ENCODE measurements at regions not wholly inside any gene's neighbourhood (a gene's known extent, or its start where the extent isn't known, plus 50 kb on each side); places are given as distances from the start of the nearest gene placed in this dataset.
A peak's percentile ranks its signal among the peaks of the same experiment; 100 is the strongest.

- in situ Hi-C loops (cut with MboI; ENCODE audit: low pct_unique_long_range_greater_than_20kb in 2 of 9, low sequenced_read_pairs in 9 of 9, unreplicated experiment in 9 of 9), result no loop called here
Observed at GRCh38 chr14:25622763-25623162, 572.8 kb upstream of the STXBP6 start.

DNA sequence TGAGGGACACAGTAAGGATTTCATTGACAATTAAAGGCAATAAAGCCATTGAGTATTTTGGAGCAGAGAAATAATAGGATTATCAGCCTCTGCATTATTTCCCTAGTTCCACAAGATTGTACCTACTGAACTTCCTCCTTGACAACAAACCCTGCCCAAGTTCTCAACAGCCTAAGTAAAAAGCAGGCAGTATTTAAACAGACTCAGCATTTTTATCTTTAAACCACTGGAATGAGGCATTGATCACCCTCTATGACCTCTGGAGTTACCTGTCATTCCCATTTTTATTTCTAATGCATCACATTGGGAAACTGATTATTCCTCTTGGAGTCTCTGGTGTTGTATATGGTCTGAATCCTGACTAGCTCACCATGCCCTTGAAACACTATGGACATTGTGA lies 570.6 kb upstream of the STXBP6 start:
- Histone ChIP-seq H3K4me3 (no peak overlapping the region), H3K27ac (no peak overlapping the region), H3K4me1 (replicated peaks in 1 of 2) (no peaks in the 10 kb centered on the region)
- no peak for ATAC-seq (replicated peaks in 6 of 8)
- in situ Hi-C loops (cut with MboI; ENCODE audit: low pct_unique_long_range_greater_than_20kb in 2 of 9, low sequenced_read_pairs in 9 of 9, unreplicated experiment in 9 of 9), result no loop called here

More at GRCh38 chr14:25622763-25623162, 572.8 kb upstream of the STXBP6 start:
- Histone ChIP-seq H3K4me3 (no peak overlapping the region), H3K4me1 (replicated peaks in 1 of 2) (peaks cover 1 to 21% of the 10 kb centered on the region in 2 donors), H3K27ac (no peak overlapping the region)
- WGBS, 10 experiments, result 0 to 78% (median 50%) methylated on average over 1 of the region's 1 CpG; no CpG with 5 or more reads in 5 of the 10 experiments
- peak in 1 of 8 experiments; percentile 74 for ATAC-seq (replicated peaks in 6 of 8)

DNA sequence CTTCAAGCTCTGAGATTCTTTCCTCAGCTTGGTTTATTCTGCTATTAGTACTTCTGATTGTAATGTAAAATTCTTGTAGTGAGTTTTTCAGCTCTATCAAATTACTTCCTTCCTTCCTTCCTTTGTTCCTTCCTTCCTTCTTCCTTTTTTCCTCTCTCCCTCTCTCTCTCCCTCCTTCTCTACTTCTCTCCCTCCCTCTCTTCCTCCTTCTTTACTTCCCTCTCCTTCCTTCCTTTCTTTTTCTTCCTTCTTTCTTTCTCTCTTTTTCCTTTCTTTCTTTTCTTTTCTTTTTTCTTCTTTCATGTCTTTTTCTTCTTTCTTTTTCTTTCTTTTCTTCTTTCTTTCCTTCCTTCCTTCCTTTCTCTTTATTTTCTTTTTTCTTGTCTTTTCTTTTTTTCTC lies 565.2 kb upstream of the STXBP6 start:
- in situ Hi-C loops (cut with MboI; ENCODE audit: low pct_unique_long_range_greater_than_20kb in 2 of 9, low sequenced_read_pairs in 9 of 9, unreplicated experiment in 9 of 9), result no loop called here
- H3K4me1 ChIP-seq (replicated peaks in 1 of 2), result no peaks in the 10 kb centered on the region
- no peak overlapping the region for H3K27ac ChIP-seq
- H3K4me3 ChIP-seq, result no peak overlapping the region
- ATAC-seq (replicated peaks in 6 of 8), result no peak

DNA sequence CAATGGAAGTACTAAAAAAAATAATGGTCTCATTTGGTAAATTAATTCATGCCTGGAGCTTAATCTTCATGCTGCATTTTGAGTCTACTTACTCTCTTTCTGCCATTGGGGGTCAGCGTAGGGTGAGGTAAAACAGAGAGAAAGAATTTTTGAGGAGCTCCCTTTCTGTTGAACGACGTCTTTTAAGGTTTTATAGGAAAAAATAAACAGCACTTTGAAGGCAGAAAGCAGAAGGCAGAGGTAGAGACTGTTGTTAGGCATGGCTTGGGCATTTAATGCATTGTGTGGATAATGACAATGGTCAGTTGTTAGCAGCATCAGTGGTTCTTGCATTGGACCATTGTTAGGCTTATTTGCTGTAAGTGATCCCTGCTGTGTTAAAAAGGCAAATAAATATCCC lies 557.2 kb upstream of the STXBP6 start:
- whole genome bisulfite sequencing, 10 experiments, result 0 to 50% (median 10%) methylated on average over 1 to 3 of the region's 3 CpGs; no CpG with 5 or more reads in 1 of the 10 experiments
- Histone ChIP-seq H3K4me3 (no peak overlapping the region), H3K4me1 (replicated peaks in 1 of 2) (peaks cover 11 to 25% of the 10 kb centered on the region in 2 donors), H3K27ac (peak overlapping the region in 1 of 2 donors; percentile 12)
- in situ Hi-C loops (cut with MboI; ENCODE audit: low pct_unique_long_range_greater_than_20kb in 2 of 9, low sequenced_read_pairs in 9 of 9, unreplicated experiment in 9 of 9), result no loop called here
- ATAC-seq (replicated peaks in 6 of 8), result peak in 5 of 8 experiments; percentile 18 to 45 (median 38)

DNA sequence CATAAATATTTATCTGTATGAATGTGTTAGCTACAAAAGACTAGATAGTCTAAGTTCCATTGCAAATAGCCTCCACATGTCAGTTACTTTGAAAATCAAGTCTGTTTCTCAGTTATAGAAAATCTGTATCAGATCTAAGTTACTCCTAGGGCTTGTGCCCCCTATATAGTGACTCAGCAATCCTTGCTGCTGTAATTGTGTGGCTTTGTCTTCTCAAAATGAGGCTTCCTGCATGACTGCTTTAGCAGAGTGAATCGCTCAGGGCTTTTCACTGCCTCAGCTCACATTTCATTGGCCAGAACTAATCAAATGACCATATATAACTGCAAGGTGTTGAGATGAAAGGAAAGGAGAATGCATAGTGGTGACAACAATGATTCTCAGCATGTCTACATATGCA lies 552.2 kb upstream of the STXBP6 start:
- no peak overlapping the region for H3K27ac ChIP-seq
- peak in 2 of 8 experiments; percentile 34 to 55 for ATAC-seq (replicated peaks in 6 of 8)
- 0 to 86% (median 20%) methylated on average over 1 of the region's 1 CpG; no CpG with 5 or more reads in 4 of the 10 experiments for WGBS, 10 experiments
- H3K4me3 ChIP-seq, result no peak overlapping the region
- in situ Hi-C loops (cut with MboI; ENCODE audit: low pct_unique_long_range_greater_than_20kb in 2 of 9, low sequenced_read_pairs in 9 of 9, unreplicated experiment in 9 of 9), result no loop called here
- peaks cover 2 to 7% of the 10 kb centered on the region in 2 donors for H3K4me1 ChIP-seq (replicated peaks in 1 of 2)

- WGBS, 10 experiments, result 0 to 100% (median 93%) methylated on average over 1 to 3 of the region's 3 CpGs; no CpG with 5 or more reads in 2 of the 10 experiments
- Histone ChIP-seq H3K4me1 (replicated peaks in 1 of 2) (no peaks in the 10 kb centered on the region), H3K4me3 (no peak overlapping the region), H3K27ac (no peak overlapping the region)
- in situ Hi-C loops (cut with MboI; ENCODE audit: low pct_unique_long_range_greater_than_20kb in 2 of 9, low sequenced_read_pairs in 9 of 9, unreplicated experiment in 9 of 9), result no loop called here
- no peak for ATAC-seq (replicated peaks in 6 of 8)
Observed at GRCh38 chr14:25588751-25589150, 538.8 kb upstream of the STXBP6 start.

- Histone ChIP-seq H3K27ac (no peak overlapping the region), H3K4me3 (no peak overlapping the region), H3K4me1 (replicated peaks in 1 of 2) (peaks cover 3 to 12% of the 10 kb centered on the region in 2 donors)
- WGBS, 10 experiments, result 0 to 100% (median 79%) methylated on average over 2 to 5 of the region's 5 CpGs; no CpG with 5 or more reads in 1 of the 10 experiments
- in situ Hi-C loops (cut with MboI; ENCODE audit: low pct_unique_long_range_greater_than_20kb in 2 of 9, low sequenced_read_pairs in 9 of 9, unreplicated experiment in 9 of 9), result no loop called here
- peak in 2 of 8 experiments; percentile 60 to 79 for ATAC-seq (replicated peaks in 6 of 8)
Observed at GRCh38 chr14:25574628-25575325, 524.8 kb upstream of the STXBP6 start.

- peak in 1 of 8 experiments; percentile 17 for ATAC-seq (replicated peaks in 6 of 8)
- in situ Hi-C loops (cut with MboI; ENCODE audit: low pct_unique_long_range_greater_than_20kb in 2 of 9, low sequenced_read_pairs in 9 of 9, unreplicated experiment in 9 of 9), result no loop called here
- no peaks in the 10 kb centered on the region for H3K4me1 ChIP-seq (replicated peaks in 1 of 2)
- H3K4me3 ChIP-seq, result no peak overlapping the region
- H3K27ac ChIP-seq, result no peak overlapping the region
- 0 to 100% (median 37%) methylated on average over 2 to 4 of the region's 4 CpGs; no CpG with 5 or more reads in 4 of the 10 experiments for WGBS, 10 experiments
Observed at GRCh38 chr14:25570483-25570882, 520.5 kb upstream of the STXBP6 start.

DNA sequence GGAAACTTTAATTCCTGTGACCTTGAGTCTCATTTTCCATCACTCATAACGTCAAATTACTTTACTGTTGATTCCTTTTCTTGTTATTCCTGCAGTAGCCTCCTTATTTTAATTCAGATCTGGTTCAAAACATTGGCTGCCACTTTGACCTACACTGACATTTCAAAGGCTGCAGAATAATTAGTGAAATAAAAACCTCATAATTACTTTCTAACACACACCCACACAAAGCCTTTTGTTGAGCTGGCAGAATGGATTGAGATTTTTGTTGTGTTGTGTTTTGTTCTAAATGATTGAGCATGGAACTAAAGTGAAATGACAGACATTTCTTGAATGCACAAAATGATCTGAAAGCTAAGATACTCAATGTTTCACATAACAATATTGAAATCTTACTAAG lies 507.5 kb upstream of the STXBP6 start:
- WGBS, 10 experiments, result 0 to 50% (median 0%) methylated on average over 1 of the region's 1 CpG; no CpG with 5 or more reads in 1 of the 10 experiments
- peak in 2 of 8 experiments; percentile 45 to 53 for ATAC-seq (replicated peaks in 6 of 8)
- peaks cover 13 to 19% of the 10 kb centered on the region in 2 donors for H3K4me1 ChIP-seq (replicated peaks in 1 of 2)
- no peak overlapping the region for H3K27ac ChIP-seq
- H3K4me3 ChIP-seq, result no peak overlapping the region
- in situ Hi-C loops (cut with MboI; ENCODE audit: low pct_unique_long_range_greater_than_20kb in 2 of 9, low sequenced_read_pairs in 9 of 9, unreplicated experiment in 9 of 9), result no loop called here

DNA sequence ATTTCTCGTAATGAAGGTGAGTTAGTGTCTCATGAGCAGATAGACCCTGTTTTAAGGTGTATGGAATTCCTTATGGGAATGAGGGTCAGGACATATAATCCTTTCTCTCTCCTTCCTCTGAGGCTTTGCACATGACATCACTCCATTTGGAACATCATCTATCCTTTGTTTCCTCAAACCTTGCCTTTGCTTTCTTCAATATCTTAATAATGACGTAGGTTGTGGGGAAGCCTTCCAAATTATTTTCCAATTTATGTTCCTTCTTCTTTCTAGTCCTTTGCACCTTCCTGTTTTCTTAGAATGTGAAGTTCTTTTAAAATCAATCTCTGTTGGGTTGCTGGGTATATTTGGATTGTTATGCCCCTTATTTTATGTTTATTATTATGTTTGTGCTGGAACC lies 502.9 kb upstream of the STXBP6 start:
- ATAC-seq (replicated peaks in 6 of 8), result no peak
- no peak overlapping the region for H3K4me3 ChIP-seq
- peaks cover 28 to 34% of the 10 kb centered on the region in 2 donors for H3K4me1 ChIP-seq (replicated peaks in 1 of 2)
- in situ Hi-C loops (cut with MboI; ENCODE audit: low pct_unique_long_range_greater_than_20kb in 2 of 9, low sequenced_read_pairs in 9 of 9, unreplicated experiment in 9 of 9), result no loop called here
- WGBS, 10 experiments, result 0 to 100% (median 5%) methylated on average over 1 to 2 of the region's 2 CpGs
- no peak overlapping the region for H3K27ac ChIP-seq

- WGBS, 10 experiments, result 0 to 45% (median 35%) methylated on average over 1 to 3 of the region's 3 CpGs; no CpG with 5 or more reads in 1 of the 10 experiments
Observed at GRCh38 chr14:25551674-25552073, 501.7 kb upstream of the STXBP6 start.

GRCh38 chr14:25546826-25547225 lies 496.9 kb upstream of the STXBP6 start:
- in situ Hi-C loops (cut with MboI; ENCODE audit: low pct_unique_long_range_greater_than_20kb in 2 of 9, low sequenced_read_pairs in 9 of 9, unreplicated experiment in 9 of 9), result no loop called here
- ATAC-seq (replicated peaks in 6 of 8), result no peak
- 0 to 100% (median 82%) methylated on average over 1 to 2 of the region's 2 CpGs; no CpG with 5 or more reads in 3 of the 10 experiments for WGBS, 10 experiments
- no peak overlapping the region for H3K27ac ChIP-seq
- H3K4me1 ChIP-seq (replicated peaks in 1 of 2), result peaks cover 15 to 35% of the 10 kb centered on the region in 2 donors
- no peak overlapping the region for H3K4me3 ChIP-seq

More at GRCh38 chr14:25551674-25552073, 501.7 kb upstream of the STXBP6 start:
- no peak overlapping the region for H3K27ac ChIP-seq
- in situ Hi-C loops (cut with MboI; ENCODE audit: low pct_unique_long_range_greater_than_20kb in 2 of 9, low sequenced_read_pairs in 9 of 9, unreplicated experiment in 9 of 9), result no loop called here
- ATAC-seq (replicated peaks in 6 of 8), result peak in 2 of 8 experiments; percentile 17 to 63
- no peak overlapping the region for H3K4me3 ChIP-seq
- peaks cover 18 to 28% of the 10 kb centered on the region in 2 donors for H3K4me1 ChIP-seq (replicated peaks in 1 of 2)

- Histone ChIP-seq H3K4me1 (replicated peaks in 1 of 2) (peaks cover 12 to 23% of the 10 kb centered on the region in 2 donors), H3K4me3 (no peak overlapping the region), H3K27ac (no peak overlapping the region)
- in situ Hi-C loops (cut with MboI; ENCODE audit: low pct_unique_long_range_greater_than_20kb in 2 of 9, low sequenced_read_pairs in 9 of 9, unreplicated experiment in 9 of 9), result no loop called here
- 0 to 100% (median 50%) methylated on average over 1 to 2 of the region's 2 CpGs; no CpG with 5 or more reads in 1 of the 10 experiments for WGBS, 10 experiments
- ATAC-seq (replicated peaks in 6 of 8), result peak in 4 of 8 experiments; percentile 40 to 75 (median 61)
Observed at GRCh38 chr14:25537846-25538455, 488.0 kb upstream of the STXBP6 start.

All from motor neuron (in vitro differentiated cells).